Kidney epithelial cell (primary cell): ENCODE measurements at regions not wholly inside any gene's neighbourhood (a gene's known extent, or its start where the extent isn't known, plus 50 kb on each side); places are given as distances from the start of the nearest gene placed in this dataset.

ENCODE experiments used
- DNase-seq: peaks from one replicate; pipeline ENCODE4 v3.0.0-alpha.2; 2010; ENCODE audit warnings: low read depth
- H3K27me3 ChIP-seq: 2 replicates; pipeline ENCODE4 v1.6.0; 2011; ENCODE audit warnings: low read length; ENCODE audit not compliant: control insufficient read depth, insufficient read depth
- H3K36me3 ChIP-seq: 2 replicates; pipeline ENCODE4 v1.5.1; 2011; ENCODE audit warnings: low read length; ENCODE audit not compliant: control insufficient read depth, insufficient read depth
- H3K4me3 ChIP-seq: 2 replicates; pipeline ENCODE4 v1.5.1; 2011; ENCODE audit warnings: low read depth, mild to moderate bottlenecking, control low read depth, low read length
- TF ChIP-seq, protein P1 (sequence below): IDR thresholded peaks from 2 replicates; pipeline ENCODE4 v1.5.1; 2011; ENCODE audit warnings: mild to moderate bottlenecking, moderate library complexity, low read length, control low read depth, inconsistent platforms; ENCODE audit not compliant: insufficient read depth, poor library complexity, severe bottlenecking

DNA sequence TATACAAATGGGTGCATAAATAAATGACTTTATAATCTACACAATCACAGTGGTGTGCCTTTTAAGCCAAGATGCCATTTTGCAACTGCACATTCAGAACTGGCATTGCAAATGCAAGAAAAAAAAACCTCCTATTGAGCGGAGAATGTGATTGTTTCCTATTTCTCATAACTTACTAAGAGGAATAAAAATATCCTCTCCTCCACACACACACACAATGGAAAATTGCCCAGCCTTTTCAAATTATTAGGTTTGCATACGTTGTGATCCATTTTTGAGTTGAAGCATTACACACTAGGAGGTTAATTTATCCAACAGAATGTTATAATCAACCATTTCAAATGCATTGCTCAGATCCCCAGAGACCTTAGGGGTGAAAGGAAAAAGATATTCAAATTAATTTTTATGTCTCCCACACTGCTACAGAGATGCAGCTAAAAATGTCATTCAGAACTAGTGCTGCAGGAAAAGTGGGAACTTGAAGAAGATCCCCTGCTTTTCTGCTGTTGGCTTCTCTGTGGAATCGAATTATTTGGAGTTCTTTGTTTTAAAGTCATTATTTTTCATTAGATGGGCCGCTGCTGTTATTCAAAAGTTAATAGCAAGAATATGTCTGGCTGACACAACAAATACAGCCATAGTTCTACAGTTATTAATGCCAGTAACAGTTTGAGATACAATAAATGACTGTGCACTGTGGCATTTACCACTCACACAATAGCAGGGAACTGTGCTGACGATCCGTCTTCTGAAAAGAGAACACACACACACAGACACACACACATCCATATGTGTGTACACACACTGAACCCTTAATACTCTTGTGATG is 299.9 kb upstream of the ANO5 start:
- no peak for DNase-seq
- H3K36me3 ChIP-seq: no peaks in the 10 kb centered on the region
- no peaks in the 10 kb centered on the region for H3K27me3 ChIP-seq
- H3K4me3 ChIP-seq: no peak overlapping the region
- TF ChIP-seq, protein P1, sequence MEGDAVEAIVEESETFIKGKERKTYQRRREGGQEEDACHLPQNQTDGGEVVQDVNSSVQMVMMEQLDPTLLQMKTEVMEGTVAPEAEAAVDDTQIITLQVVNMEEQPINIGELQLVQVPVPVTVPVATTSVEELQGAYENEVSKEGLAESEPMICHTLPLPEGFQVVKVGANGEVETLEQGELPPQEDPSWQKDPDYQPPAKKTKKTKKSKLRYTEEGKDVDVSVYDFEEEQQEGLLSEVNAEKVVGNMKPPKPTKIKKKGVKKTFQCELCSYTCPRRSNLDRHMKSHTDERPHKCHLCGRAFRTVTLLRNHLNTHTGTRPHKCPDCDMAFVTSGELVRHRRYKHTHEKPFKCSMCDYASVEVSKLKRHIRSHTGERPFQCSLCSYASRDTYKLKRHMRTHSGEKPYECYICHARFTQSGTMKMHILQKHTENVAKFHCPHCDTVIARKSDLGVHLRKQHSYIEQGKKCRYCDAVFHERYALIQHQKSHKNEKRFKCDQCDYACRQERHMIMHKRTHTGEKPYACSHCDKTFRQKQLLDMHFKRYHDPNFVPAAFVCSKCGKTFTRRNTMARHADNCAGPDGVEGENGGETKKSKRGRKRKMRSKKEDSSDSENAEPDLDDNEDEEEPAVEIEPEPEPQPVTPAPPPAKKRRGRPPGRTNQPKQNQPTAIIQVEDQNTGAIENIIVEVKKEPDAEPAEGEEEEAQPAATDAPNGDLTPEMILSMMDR: no peak

DNA sequence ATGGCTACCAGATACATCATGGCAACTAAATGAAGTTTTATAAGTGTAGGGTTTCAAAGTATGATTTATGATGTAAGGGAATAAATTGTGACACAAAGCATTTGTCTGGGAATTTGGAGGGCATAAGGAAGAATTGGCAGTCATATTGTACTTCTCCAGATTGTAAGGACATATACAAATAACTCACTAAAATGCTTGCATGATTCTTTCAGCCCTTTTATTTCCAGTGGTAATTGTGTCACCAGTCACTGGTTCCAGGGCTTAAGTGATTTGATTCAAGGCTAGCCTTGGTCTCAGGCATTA is 299.4 kb upstream of the ANO5 start:
- DNase-seq: no peak
- Histone ChIP-seq H3K27me3 (no peaks in the 10 kb centered on the region), H3K36me3 (no peaks in the 10 kb centered on the region), H3K4me3 (no peak overlapping the region)
- TF ChIP-seq, protein P1: no peak

DNA sequence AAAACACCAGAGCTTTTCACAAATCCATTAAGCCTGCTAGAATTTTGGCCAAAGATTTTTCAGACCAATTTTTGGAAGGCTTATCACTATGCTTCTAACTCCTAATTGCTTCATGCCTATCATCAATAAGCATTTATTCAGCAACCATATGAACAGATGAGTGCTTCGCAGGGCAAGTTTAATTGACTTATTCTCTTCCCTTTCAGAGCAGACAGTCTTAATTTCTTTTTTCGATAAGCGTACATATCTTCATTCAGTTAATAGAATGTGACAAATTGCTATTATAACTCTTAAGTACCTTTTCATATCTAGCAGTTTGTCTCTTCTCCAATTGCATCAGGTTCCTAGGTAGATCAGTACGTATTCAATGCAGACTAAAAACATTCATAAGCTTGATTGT is 298.4 kb upstream of the ANO5 start:
- Histone ChIP-seq H3K4me3 (no peak overlapping the region), H3K36me3 (no peaks in the 10 kb centered on the region), H3K27me3 (no peaks in the 10 kb centered on the region)
- TF ChIP-seq, protein P1: no peak
- DNase-seq: no peak

DNA sequence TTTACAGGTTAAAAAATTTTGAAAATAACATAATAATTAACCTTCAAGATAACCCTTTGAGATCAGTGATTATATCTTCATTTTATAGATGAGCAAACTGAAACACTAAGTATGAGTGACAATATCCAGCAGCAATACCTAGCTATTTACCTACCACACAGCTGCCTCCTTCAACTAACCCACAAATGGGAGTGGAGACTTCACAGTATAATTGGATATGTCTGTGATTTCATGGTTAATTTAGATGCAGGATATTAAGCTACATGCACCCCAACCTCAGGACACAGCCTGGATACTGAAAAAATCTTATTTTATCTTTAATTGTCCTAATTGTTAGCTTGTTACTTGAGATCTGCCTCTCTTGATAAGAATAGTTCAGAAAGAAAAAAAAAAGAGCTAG is 297.2 kb upstream of the ANO5 start:
- Histone ChIP-seq H3K36me3 (no peaks in the 10 kb centered on the region), H3K4me3 (no peak overlapping the region), H3K27me3 (no peaks in the 10 kb centered on the region)
- TF ChIP-seq, protein P1: no peak
- no peak for DNase-seq

DNA sequence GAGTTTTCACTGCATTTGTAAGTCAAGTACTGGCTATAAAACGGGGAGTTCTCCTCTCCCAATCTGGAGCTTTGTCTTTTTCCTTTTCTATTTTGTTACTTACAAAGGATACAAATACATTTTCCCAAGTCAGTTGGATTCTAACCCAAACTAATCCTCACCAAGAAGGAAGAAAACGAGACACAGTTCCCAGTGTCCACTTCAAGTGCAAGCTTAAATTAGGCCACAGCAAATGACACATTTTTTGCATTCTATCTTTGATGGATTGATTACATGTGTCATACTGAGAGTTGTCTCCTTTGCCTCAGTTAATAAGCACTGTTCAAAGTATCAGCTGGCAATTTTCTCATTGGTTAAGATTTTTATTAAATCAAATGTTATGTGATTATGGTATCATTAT is 296.7 kb upstream of the ANO5 start:
- TF ChIP-seq, protein P1: no peak
- no peaks in the 10 kb centered on the region for H3K27me3 ChIP-seq
- no peaks in the 10 kb centered on the region for H3K36me3 ChIP-seq
- H3K4me3 ChIP-seq: no peak overlapping the region
- no peak for DNase-seq
